HepG2 (cell line): ENCODE measurements at regions not wholly inside any gene's neighbourhood (a gene's known extent, or its start where the extent isn't known, plus 50 kb on each side); places are given as distances from the start of the nearest gene placed in this dataset.

Experiments used
- ATAC-seq: fragments of 200-7000 bp; cut with Tn5 transposase; 3 replicates; pipeline ENCODE4 v1.9.1; 2020; ENCODE audit warnings: mild to moderate bottlenecking, moderate library complexity
- BruUV-seq: library from RNA; stranded (reverse); fragments of 400-500 nt; replicated peaks from 2 replicates; lab custom pipeline; 2021; lab: Mats Ljungman, UMichigan
- CTCF ChIA-PET: fragments of 300-600 bp; formaldehyde crosslinking; extraction: SDS; loops from one replicate; lab custom pipeline; 2021; ENCODE audit warnings: low total read pairs, inconsistent platforms, low intra/inter-chr PET ratio; lab: Yijun Ruan, JAX
- POLR2A ChIA-PET: fragments of 350-600 bp; sonication (Branson Sonifier 250); formaldehyde crosslinking; loops from one replicate; lab custom pipeline; 2020; ENCODE audit warnings: antibody characterized with exemption, inconsistent platforms; lab: Yijun Ruan, JAX
- DNase-seq: peaks from one replicate; pipeline ENCODE4 v3.0.0-alpha.2; 2015; ENCODE audit warnings: low spot score
- FAIRE-seq: peaks from 3 replicates; lab custom pipeline; 2011; peaks lifted over from hg19 to GRCh38; lab: Jason Lieb, UNC
- H2AFZ ChIP-seq: one replicate; pipeline ENCODE4 v1.6.1; 2011; ENCODE audit warnings: low read length, inconsistent platforms
- H3K27ac ChIP-seq: fragments of 300-600 bp; 3 replicates; pipeline ENCODE4 v1.8.0; 2011; ENCODE audit warnings: mixed run types, mild to moderate bottlenecking, mixed read lengths, low read length, inconsistent platforms; ENCODE audit not compliant: insufficient read depth; ENCODE audit errors: extremely low read length
- H3K27me3 ChIP-seq, 2 experiments: fragments of 200-600 bp in 1 of 2; 2 replicates in 1 of 2; 3 replicates in 1 of 2; pipeline versions ENCODE4 v1.6.0 to v1.8.0; 2011; ENCODE audit warnings: low read length in 2 of 2, mild to moderate bottlenecking in 2 of 2, moderate library complexity in 2 of 2, inconsistent platforms in 1 of 2; ENCODE audit not compliant: insufficient read depth in 2 of 2, control insufficient read depth in 1 of 2
- H3K36me3 ChIP-seq, 2 experiments: fragments of 200-600 bp in 1 of 2; replicated peaks in 1 of 2; 2 replicates in 1 of 2; 3 replicates in 1 of 2; pipeline versions ENCODE4 v1.5.1 to v1.8.0; 2011; ENCODE audit warnings: low read length in 2 of 2, inconsistent platforms in 1 of 2; ENCODE audit not compliant: insufficient read depth in 2 of 2, control insufficient read depth in 1 of 2
- H3K4me1 ChIP-seq: 2 replicates; pipeline ENCODE4 v1.5.1; 2012; ENCODE audit warnings: low read length, inconsistent platforms; ENCODE audit not compliant: insufficient read depth
- H3K4me2 ChIP-seq: 2 replicates; pipeline ENCODE4 v1.6.0; 2011; ENCODE audit warnings: low read depth, low read length, inconsistent platforms
- H3K4me3 ChIP-seq, 3 experiments: fragments of 200-600 bp in 1 of 3; sonication (generic), shearing (Covaris generic) in 1 of 3; replicated peaks in 1 of 3; 2 replicates each; pipeline ENCODE4 v1.5.1; 2011 to 2016; ENCODE audit warnings: low read length in 3 of 3, inconsistent platforms in 2 of 3, low read depth in 2 of 3, mild to moderate bottlenecking in 2 of 3, control low read depth in 1 of 3, mixed read lengths in 1 of 3; ENCODE audit not compliant: insufficient read depth in 1 of 3
- H3K79me2 ChIP-seq: one replicate; pipeline ENCODE4 v1.6.1; 2011; ENCODE audit warnings: low read length, inconsistent platforms; ENCODE audit not compliant: insufficient read depth
- H3K9ac ChIP-seq: 2 replicates; pipeline ENCODE4 v1.6.0; 2011; ENCODE audit warnings: mild to moderate bottlenecking, low read depth, low read length, inconsistent platforms; ENCODE audit not compliant: insufficient read depth
- H3K9me3 ChIP-seq: 2 replicates; pipeline ENCODE4 v1.5.1; 2012; ENCODE audit warnings: mild to moderate bottlenecking, low read length
- H4K20me1 ChIP-seq: 2 replicates; pipeline ENCODE4 v1.6.0; 2011; ENCODE audit warnings: inconsistent platforms, mild to moderate bottlenecking, low read length, moderate library complexity; ENCODE audit not compliant: insufficient read depth
- ATF3 ChIP-seq: sonication (generic); formaldehyde crosslinking; IDR thresholded peaks from 2 replicates; pipeline ENCODE4 v1.4.0; 2020; ENCODE audit warnings: missing genetic modification reagents
- MED8 ChIP-seq: sonication (generic); formaldehyde crosslinking; IDR thresholded peaks from 2 replicates; pipeline ENCODE4 v1.8.1; 2023; ENCODE audit warnings: mild to moderate bottlenecking, missing genetic modification reagents; ENCODE audit not compliant: insufficient replicate concordance
- TFDP2 ChIP-seq: sonication (generic); formaldehyde crosslinking; IDR thresholded peaks from 2 replicates; pipeline ENCODE4 v1.4.0; 2020; ENCODE audit warnings: missing genetic modification reagents
- ZNF644 ChIP-seq: IDR thresholded peaks from 2 replicates; pipeline ENCODE4 v1.6.1; 2016; ENCODE audit warnings: low read depth
- WGBS: methylation state at CpG from one replicate; pipeline ENCODE4 v1.1.6; 2017; ENCODE audit warnings: low lambda C conversion rate; 5-methylcytosine and 5-hydroxymethylcytosine counted together
- in situ Hi-C: cut with HindIII; loops from 2 replicates; pipeline ENCODE4 v1.10.0; 2017; ENCODE audit warnings: low pct_unique_long_range_greater_than_20kb; ENCODE audit not compliant: extremely low pct_ligation_motif_present
- intact Hi-C: fragments of 100-400 bp; cut with micrococcal nuclease; formaldehyde crosslinking; loops from one replicate; pipeline ENCODE4 v1.10.0; 2022; ENCODE audit not compliant: unreplicated experiment
- TF ChIP-seq, protein P1 (sequence below): sonication (generic); formaldehyde crosslinking; IDR thresholded peaks from 2 replicates; pipeline ENCODE4 v1.9.0; 2021; ENCODE audit warnings: missing genetic modification reagents, mild to moderate bottlenecking, borderline replicate concordance
- TF ChIP-seq, protein P2 (sequence below): sonication (generic); formaldehyde crosslinking; IDR thresholded peaks from 2 replicates; pipeline ENCODE4 v1.5.0; 2020; ENCODE audit warnings: missing genetic modification reagents

GRCh38 chr6:125528621-125529041 lies 220.8 kb upstream of the HEY2 start:
- intact Hi-C loops, result no loop called here
- H3K27ac ChIP-seq, result no peak overlapping the region
- no peaks in the 10 kb centered on the region for H3K36me3 ChIP-seq
- CTCF ChIA-PET, result no interaction called here
- H3K27me3 ChIP-seq, result peaks cover 2 to 8% of the 10 kb centered on the region in 2 experiments; a peak in 4 of 5 replicates
- POLR2A ChIA-PET, result no interaction called here
- no peaks in the 10 kb centered on the region for H3K79me2 ChIP-seq
- H3K4me3 ChIP-seq, result no peak overlapping the region
- H2AFZ ChIP-seq, result no peak overlapping the region
- DNase-seq, result no peak
- in situ Hi-C loops, result no loop called here
- no peaks in the 10 kb centered on the region for H3K9me3 ChIP-seq
- no peak for FAIRE-seq
- H3K4me1 ChIP-seq, result peaks cover 12% of the 10 kb centered on the region
- TF ChIP-seq MED8 (CRISPR knock-in tag), result no peak
- TF ChIP-seq, protein P1, sequence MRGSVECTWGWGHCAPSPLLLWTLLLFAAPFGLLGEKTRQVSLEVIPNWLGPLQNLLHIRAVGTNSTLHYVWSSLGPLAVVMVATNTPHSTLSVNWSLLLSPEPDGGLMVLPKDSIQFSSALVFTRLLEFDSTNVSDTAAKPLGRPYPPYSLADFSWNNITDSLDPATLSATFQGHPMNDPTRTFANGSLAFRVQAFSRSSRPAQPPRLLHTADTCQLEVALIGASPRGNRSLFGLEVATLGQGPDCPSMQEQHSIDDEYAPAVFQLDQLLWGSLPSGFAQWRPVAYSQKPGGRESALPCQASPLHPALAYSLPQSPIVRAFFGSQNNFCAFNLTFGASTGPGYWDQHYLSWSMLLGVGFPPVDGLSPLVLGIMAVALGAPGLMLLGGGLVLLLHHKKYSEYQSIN (CRISPR knock-in tag), result no peak
- TF ChIP-seq ZNF644 (CRISPR knock-in tag), result no peak
- TF ChIP-seq ATF3 (CRISPR knock-in tag), result no peak
- TF ChIP-seq TFDP2 (CRISPR knock-in tag), result no peak
- TF ChIP-seq, protein P2, sequence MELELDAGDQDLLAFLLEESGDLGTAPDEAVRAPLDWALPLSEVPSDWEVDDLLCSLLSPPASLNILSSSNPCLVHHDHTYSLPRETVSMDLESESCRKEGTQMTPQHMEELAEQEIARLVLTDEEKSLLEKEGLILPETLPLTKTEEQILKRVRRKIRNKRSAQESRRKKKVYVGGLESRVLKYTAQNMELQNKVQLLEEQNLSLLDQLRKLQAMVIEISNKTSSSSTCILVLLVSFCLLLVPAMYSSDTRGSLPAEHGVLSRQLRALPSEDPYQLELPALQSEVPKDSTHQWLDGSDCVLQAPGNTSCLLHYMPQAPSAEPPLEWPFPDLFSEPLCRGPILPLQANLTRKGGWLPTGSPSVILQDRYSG (CRISPR knock-in tag), result no peak
- H4K20me1 ChIP-seq, result no peaks in the 10 kb centered on the region
- H3K4me2 ChIP-seq, result no peak overlapping the region
- 18% methylated on average over 6 of the region's 6 CpGs for WGBS
- ATAC-seq, result no peak
- no peak overlapping the region for H3K9ac ChIP-seq
- BruUV-seq, result no TSS peak
